Uterus (tissue), 3 donors: ENCODE measurements at regions not wholly inside any gene's neighbourhood (a gene's known extent, or its start where the extent isn't known, plus 50 kb on each side); places are given as distances from the start of the nearest gene placed in this dataset.

ENCODE experiments used
- DNase-seq, 2 donors: peaks; one replicate each; pipeline ENCODE4 v3.0.0-alpha.2; 2019 to 2020
- H3K27ac ChIP-seq, 2 donors: fragments of 200-600 bp; sonication (generic); 1 replicate in 1 of 2; 2 replicates in 1 of 2; pipeline ENCODE4 v1.5.1; 2016 to 2018
- H3K27me3 ChIP-seq, 2 donors: fragments of 200-600 bp; sonication (generic); one replicate each; pipeline ENCODE4 v1.5.1; 2018 to 2019; ENCODE audit warnings: control low read depth in 1 of 2
- H3K36me3 ChIP-seq, 2 donors: fragments of 200-600 bp; sonication (generic); one replicate each; pipeline ENCODE4 v1.5.1; 2019; ENCODE audit warnings: control low read depth in 1 of 2
- H3K4me1 ChIP-seq, 2 donors: fragments of 200-600 bp; sonication (generic); one replicate each; pipeline ENCODE4 v1.5.1; 2018 to 2019; ENCODE audit warnings: control low read depth in 1 of 2
- H3K4me3 ChIP-seq, 2 donors: fragments of 200-600 bp; sonication (generic); 1 replicate in 1 of 2; 2 replicates in 1 of 2; pipeline ENCODE4 v1.5.1; 2018 to 2019; ENCODE audit warnings: mild to moderate bottlenecking in 1 of 2
- H3K9me3 ChIP-seq, 2 donors: fragments of 200-600 bp; sonication (generic); one replicate each; pipeline ENCODE4 v1.5.1; 2019; ENCODE audit warnings: control low read depth in 1 of 2
- POLR2A ChIP-seq, 2 donors: fragments of 450-650 bp; IDR thresholded peaks; one replicate each; pipeline ENCODE4 v1.6.1; 2016; ENCODE audit warnings: antibody characterized with exemption in 2 of 2, mild to moderate bottlenecking in 1 of 2, moderate library complexity in 1 of 2
- intact Hi-C: fragments of 100-400 bp; cut with DNase I; formaldehyde crosslinking; loops from one replicate; pipeline ENCODE4 v1.15.1; 2023; ENCODE audit warnings: low total_unique reads
- TF ChIP-seq, protein P1 (sequence below), 4 experiments: fragments of 200-600 bp in 2 of 4; fragments of 450-650 bp in 2 of 4; sonication (generic) in 2 of 4; IDR thresholded peaks; one replicate each; pipeline ENCODE4 v1.5.1; 2016 to 2019; ENCODE audit warnings: antibody characterized with exemption in 4 of 4, mild to moderate bottlenecking in 2 of 4, moderate library complexity in 1 of 4
- donor health status: DM: yes; HTN: yes; CAD: no.

DNA sequence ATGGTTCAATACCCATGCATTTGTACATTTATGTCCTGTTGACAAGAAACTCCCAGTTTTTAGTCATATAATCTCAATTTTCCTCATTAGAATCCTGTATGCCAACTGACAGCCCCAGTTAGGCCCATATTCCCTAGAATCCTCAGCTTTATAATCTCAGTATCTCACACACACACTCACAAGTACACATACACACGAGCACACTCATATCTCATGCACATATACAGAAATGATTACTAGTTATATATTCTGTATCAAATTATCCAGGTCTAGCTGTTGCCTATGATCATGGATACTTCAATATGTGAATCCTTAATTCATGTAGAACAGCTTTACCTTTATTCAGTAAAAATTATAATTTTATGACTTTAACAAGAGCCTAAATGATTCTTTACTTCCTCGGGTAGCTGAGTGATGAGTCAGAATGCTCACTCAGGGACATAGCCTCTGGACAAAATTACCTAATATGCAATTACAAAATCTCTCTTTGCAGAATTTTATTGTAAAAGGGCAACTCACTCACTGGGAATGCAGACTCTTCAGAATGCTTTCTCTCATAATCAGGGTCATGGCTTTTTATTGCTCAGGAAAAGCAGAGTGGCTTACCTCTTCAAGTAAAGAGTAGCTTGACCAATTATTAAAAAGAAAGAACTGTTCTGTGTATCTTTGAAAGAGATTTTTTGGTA, 193.6 kb upstream of the PIK3C3 start:
- no peak overlapping the region for H3K27ac ChIP-seq
- no peaks in the 10 kb centered on the region for H3K9me3 ChIP-seq
- no peaks in the 10 kb centered on the region for H3K27me3 ChIP-seq
- TF ChIP-seq POLR2A (IDR thresholded peaks at IDR 0.05) = no peak
- TF ChIP-seq, protein P1, sequence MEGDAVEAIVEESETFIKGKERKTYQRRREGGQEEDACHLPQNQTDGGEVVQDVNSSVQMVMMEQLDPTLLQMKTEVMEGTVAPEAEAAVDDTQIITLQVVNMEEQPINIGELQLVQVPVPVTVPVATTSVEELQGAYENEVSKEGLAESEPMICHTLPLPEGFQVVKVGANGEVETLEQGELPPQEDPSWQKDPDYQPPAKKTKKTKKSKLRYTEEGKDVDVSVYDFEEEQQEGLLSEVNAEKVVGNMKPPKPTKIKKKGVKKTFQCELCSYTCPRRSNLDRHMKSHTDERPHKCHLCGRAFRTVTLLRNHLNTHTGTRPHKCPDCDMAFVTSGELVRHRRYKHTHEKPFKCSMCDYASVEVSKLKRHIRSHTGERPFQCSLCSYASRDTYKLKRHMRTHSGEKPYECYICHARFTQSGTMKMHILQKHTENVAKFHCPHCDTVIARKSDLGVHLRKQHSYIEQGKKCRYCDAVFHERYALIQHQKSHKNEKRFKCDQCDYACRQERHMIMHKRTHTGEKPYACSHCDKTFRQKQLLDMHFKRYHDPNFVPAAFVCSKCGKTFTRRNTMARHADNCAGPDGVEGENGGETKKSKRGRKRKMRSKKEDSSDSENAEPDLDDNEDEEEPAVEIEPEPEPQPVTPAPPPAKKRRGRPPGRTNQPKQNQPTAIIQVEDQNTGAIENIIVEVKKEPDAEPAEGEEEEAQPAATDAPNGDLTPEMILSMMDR (IDR thresholded peaks at IDR 0.05) = no peak
- H3K36me3 ChIP-seq = no peaks in the 10 kb centered on the region
- H3K4me1 ChIP-seq = no peaks in the 10 kb centered on the region
- H3K4me3 ChIP-seq = no peak overlapping the region
- no peak for DNase-seq
- intact Hi-C loops = no loop called here

DNA sequence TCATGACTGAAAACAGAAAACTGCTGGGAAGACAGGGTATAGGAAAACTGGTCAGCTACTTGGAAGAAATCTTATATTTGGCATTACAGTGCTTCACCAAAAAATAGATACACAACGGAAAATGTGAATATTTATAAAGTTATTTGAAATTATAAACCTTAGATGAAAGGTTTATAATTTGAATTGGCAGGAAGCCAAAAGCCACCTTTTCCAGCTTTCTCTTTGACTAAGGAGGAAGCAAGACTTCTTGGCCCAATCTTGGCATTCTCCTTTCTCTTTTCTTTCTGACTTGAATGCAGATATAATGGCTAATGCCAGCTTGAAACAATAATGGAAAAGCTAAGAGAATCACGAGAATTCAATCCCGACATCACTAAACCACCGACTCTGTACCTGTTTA, 196.5 kb upstream of the PIK3C3 start:
- intact Hi-C loops = no loop called here
- H3K4me3 ChIP-seq = no peak overlapping the region
- H3K27ac ChIP-seq = no peak overlapping the region
- H3K4me1 ChIP-seq = no peaks in the 10 kb centered on the region
- H3K36me3 ChIP-seq = no peaks in the 10 kb centered on the region
- TF ChIP-seq, protein P1 (IDR thresholded peaks at IDR 0.05) = no peak
- TF ChIP-seq POLR2A (IDR thresholded peaks at IDR 0.05) = no peak
- H3K9me3 ChIP-seq = no peaks in the 10 kb centered on the region
- no peaks in the 10 kb centered on the region for H3K27me3 ChIP-seq
- no peak for DNase-seq

DNA sequence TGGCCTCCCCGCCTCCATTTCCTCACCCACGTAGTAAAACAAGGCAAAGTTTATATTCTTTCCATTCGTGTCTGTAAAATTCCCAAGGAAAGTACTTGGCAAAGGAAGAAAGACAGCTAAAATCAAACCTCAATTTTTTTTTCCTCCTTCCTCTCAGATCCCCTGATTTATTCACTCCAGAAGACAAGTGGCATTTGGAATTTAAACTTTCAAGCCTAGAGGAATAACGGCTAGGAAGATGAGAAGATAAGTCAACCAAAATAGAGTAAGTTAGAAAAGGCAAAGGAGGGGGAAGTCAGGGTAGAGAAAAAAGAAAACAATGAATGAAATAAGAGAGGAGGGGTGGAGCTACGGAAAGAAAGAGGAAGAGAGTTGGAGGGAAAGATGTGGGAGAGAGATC, 198.9 kb upstream of the PIK3C3 start:
- intact Hi-C loops = no loop called here
- TF ChIP-seq, protein P1 (IDR thresholded peaks at IDR 0.05) = no peak
- TF ChIP-seq POLR2A (IDR thresholded peaks at IDR 0.05) = no peak
- Histone ChIP-seq H3K4me3 (no peak overlapping the region), H3K27ac (no peak overlapping the region), H3K27me3 (no peaks in the 10 kb centered on the region), H3K4me1 (no peaks in the 10 kb centered on the region), H3K9me3 (no peaks in the 10 kb centered on the region), H3K36me3 (no peaks in the 10 kb centered on the region)
- DNase-seq = no peak

DNA sequence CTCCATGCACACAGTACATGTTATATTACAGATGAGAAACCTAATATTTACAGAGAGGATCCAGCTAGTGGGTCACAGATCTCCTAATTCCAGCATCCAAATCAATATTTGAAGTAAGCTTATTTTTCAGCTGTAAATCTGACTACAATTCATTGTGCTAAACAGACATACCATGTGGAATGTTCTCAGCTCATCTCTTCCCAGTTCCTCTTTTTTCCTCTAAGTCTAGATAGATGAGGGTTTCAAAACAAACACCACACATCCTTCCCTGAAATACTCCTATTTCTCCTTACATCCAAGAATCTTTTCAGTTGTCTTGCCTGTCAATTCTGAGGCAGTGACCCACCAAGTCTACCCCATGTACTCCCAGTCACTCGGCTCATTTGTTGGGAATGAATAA, 200.7 kb upstream of the PIK3C3 start:
- no peaks in the 10 kb centered on the region for H3K36me3 ChIP-seq
- H3K27ac ChIP-seq = no peak overlapping the region
- H3K4me3 ChIP-seq = no peak overlapping the region
- no peak for DNase-seq
- TF ChIP-seq, protein P1 (IDR thresholded peaks at IDR 0.05) = no peak
- TF ChIP-seq POLR2A (IDR thresholded peaks at IDR 0.05) = no peak
- intact Hi-C loops = no loop called here
- H3K27me3 ChIP-seq = no peaks in the 10 kb centered on the region
- H3K4me1 ChIP-seq = no peaks in the 10 kb centered on the region
- H3K9me3 ChIP-seq = no peaks in the 10 kb centered on the region

DNA sequence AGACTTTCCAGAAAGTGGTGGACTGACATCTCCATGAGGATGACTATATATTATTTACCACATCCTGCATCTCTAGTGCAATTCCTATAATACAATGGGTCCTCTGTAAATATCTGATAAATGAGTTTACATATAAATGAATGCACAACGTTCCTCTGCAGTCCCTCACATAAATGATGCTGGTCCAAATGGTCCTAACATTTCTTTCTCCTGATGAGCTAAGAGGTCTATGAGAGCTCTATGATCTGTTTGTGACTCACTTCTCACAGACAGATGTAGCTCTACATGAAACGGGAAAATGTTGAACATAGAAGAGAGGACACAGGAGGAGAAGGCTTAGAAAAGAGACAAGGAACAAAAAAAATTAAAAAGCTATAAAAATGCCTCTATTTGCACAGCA, 201.2 kb upstream of the PIK3C3 start:
- Histone ChIP-seq H3K27ac (no peak overlapping the region), H3K36me3 (no peaks in the 10 kb centered on the region), H3K9me3 (no peaks in the 10 kb centered on the region), H3K4me1 (no peaks in the 10 kb centered on the region), H3K27me3 (no peaks in the 10 kb centered on the region), H3K4me3 (no peak overlapping the region)
- intact Hi-C loops = no loop called here
- no peak for TF ChIP-seq POLR2A (IDR thresholded peaks at IDR 0.05)
- TF ChIP-seq, protein P1 (IDR thresholded peaks at IDR 0.05) = no peak
- no peak for DNase-seq
